ENCODE measurements at regions not wholly inside any gene's neighbourhood (a gene's known extent, or its start where the extent isn't known, plus 50 kb on each side); places are given as distances from the start of the nearest gene placed in this dataset.

DNA sequence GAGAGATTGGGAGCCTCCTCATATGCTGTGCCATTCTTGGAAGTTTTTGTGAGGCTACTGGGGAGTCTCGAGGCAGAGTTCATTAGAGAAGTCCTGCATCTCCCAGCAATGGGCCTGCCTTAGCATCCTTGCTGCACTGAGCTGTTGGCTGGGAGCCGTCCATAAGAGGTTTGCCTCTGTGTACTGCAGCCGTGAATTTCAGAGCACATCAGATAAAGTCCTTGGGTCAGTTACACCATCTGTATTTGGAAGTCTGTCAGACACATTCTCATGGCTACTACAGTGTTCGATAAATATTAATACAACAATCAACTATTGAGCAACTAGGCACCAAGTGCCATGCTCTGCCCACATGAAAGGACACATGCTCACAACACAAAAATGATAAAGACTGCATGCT is 100.5 kb upstream of the SEC61G start:
- no peak overlapping the region for H3K4me3 ChIP-seq (ENCODE audit: low read depth, low read length)
- no peak for TF ChIP-seq CTCF (IDR thresholded peaks at IDR 0.05; ENCODE audit: insufficient read depth, low read length)
- no peak for DNase-seq (ENCODE audit: low read depth)

DNA sequence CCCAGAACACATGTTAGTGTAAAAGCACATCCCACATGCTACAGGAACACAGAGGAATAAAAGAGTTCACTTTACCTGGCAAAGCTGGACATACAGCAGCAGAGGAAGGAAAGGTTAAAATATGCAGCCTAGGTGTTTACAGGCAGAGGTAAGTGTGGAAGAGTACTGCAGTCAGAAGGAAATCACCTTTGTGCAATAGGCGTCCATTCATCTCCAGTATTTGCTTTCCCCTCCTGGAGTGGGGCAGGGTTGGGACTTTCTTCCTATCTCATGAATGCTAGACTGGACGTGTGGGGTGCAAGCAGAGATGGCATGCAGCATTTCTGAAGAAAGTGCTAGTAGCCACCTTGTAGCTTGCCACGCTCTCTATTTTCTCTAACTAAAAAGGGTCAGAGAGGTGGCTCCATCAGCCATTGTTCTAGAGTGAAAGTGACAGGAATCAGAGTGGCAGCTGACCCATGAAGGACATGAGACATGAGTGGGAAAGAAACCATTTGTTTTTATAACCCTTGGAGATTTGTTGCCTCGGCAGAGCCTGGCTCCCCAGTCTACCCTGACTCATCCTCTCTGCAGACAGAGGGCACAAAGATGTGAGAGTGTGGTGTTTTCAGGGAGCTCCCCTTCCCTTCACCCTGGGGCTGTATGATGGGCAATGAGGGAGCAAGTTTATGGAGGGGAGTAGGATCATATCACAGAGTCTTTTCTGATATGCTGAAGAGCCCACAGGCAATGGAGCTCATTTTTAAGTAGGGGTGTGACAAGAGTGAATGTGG is 101.2 kb upstream of the SEC61G start:
- H3K4me3 ChIP-seq (ENCODE audit: low read depth, low read length), result no peak overlapping the region
- no peak for DNase-seq (ENCODE audit: low read depth)
- no peak for TF ChIP-seq CTCF (IDR thresholded peaks at IDR 0.05; ENCODE audit: insufficient read depth, low read length)

DNA sequence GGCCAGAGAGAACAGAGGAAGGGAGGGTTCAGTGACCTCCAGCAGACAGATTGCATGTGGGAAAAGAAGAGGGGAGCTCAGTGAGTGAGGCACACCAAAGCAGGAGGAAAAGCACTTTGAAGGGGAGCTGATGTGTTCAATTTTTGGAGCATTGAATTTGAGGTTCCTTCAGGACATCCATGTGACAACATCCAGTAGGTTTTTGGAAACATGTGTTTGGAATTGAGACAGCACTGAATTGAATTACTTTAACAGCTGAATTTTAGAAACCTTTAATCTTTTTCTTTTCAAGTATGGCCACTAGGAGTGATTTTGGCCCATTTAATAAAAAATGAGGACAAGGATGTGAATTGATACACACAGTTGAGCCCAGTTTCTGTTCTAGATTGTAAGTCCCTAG is 101.8 kb upstream of the SEC61G start:
- H3K4me3 ChIP-seq (ENCODE audit: low read depth, low read length), result no peak overlapping the region
- DNase-seq (ENCODE audit: low read depth), result no peak
- TF ChIP-seq CTCF (IDR thresholded peaks at IDR 0.05; ENCODE audit: insufficient read depth, low read length), result peak; percentile 1

DNA sequence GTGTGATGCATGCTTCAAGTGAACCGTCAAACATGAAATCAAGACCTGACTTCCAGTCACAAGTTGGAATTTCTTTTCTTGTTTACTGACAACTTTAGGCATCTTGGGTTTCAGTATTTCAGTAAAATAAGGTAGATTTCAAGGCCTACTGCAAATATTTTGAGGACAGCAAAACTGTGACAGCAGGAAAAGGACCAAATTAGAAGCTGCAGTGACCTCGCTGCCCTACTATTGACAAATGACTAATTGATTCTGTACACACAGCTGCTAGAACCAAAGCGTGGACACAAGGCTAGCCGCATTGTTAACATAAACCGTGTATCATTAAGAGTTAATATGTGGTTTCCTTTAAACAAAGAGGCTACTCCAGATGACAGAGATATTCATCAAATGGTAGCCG is 105.7 kb upstream of the SEC61G start:
- no peak for DNase-seq (ENCODE audit: low read depth)
- TF ChIP-seq CTCF (IDR thresholded peaks at IDR 0.05; ENCODE audit: insufficient read depth, low read length), result no peak
- no peak overlapping the region for H3K4me3 ChIP-seq (ENCODE audit: low read depth, low read length)

DNA sequence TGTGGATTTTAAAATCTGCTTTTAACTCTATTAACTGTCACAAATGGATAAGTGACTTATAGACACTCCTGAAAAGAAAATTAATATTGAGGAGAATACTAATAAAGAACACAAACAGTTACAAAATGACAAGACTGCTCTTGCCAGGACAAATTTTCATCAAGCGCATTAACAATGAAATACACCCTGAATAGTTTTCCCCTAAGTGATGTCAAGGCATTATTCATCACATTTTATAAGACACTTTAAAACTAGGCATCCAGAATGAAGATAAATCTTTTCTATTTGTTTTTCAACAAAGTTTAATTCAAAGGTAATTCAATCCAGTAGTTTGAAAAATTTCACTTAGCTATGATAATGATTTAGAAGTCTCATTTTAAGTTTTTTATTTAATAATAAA is 110.5 kb upstream of the SEC61G start:
- no peak for DNase-seq (ENCODE audit: low read depth)
- TF ChIP-seq CTCF (IDR thresholded peaks at IDR 0.05; ENCODE audit: insufficient read depth, low read length), result no peak
- no peak overlapping the region for H3K4me3 ChIP-seq (ENCODE audit: low read depth, low read length)

DNA sequence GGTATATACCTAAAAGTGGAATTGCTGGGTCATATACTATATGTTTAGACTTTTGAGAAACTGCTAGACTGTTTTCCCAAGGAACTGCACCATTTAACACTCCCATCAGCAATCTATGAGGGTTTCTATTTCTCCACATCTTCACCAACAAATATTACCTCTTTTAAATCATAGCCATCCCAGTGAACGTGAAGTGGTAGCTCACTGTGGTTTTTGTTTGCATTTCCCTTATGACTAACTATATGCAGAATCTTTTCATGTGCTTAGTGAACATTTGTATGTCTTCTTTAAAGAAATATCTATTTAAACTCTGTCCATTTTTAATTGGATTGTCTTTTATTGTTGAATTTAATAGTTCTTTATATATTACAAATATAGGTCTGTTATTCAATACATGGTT is 115.8 kb upstream of the SEC61G start:
- no peak for TF ChIP-seq CTCF (IDR thresholded peaks at IDR 0.05; ENCODE audit: insufficient read depth, low read length)
- DNase-seq (ENCODE audit: low read depth), result no peak

GRCh38 chr7:54877683-54878082 is 118.7 kb upstream of the SEC61G start:
- no peak for DNase-seq (ENCODE audit: low read depth)
- TF ChIP-seq CTCF (IDR thresholded peaks at IDR 0.05; ENCODE audit: insufficient read depth, low read length), result no peak
- no peak overlapping the region for H3K4me3 ChIP-seq (ENCODE audit: low read depth, low read length)

More for the DNA sequence above, 115.8 kb upstream of the SEC61G start:
- H3K4me3 ChIP-seq (ENCODE audit: low read depth, low read length), result no peak overlapping the region

Measured in fibroblast of the aortic adventitia (primary cell).